ENCODE measurements at regions not wholly inside any gene's neighbourhood (a gene's known extent, or its start where the extent isn't known, plus 50 kb on each side); places are given as distances from the start of the nearest gene placed in this dataset.

DNA sequence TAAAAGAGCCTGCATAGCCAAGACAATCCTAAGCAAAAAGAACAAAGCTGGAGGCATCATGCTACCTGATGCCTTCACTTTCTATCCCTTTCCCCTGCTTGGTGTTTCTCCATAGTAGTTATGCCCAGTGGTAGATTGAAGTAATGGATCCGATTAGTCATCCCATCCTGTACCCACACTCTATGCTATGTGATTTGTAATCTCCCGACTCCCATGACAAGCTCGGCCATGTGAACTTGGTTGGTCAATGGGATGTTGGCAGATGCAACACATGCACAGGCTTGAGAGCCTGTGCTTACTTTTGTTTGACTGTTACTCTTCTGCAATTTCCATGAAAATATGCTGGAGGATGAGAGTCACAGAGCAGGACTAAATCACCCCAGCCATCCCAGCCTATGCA is 334.9 kb upstream of the DPH6 start:
- TF ChIP-seq, protein P1, sequence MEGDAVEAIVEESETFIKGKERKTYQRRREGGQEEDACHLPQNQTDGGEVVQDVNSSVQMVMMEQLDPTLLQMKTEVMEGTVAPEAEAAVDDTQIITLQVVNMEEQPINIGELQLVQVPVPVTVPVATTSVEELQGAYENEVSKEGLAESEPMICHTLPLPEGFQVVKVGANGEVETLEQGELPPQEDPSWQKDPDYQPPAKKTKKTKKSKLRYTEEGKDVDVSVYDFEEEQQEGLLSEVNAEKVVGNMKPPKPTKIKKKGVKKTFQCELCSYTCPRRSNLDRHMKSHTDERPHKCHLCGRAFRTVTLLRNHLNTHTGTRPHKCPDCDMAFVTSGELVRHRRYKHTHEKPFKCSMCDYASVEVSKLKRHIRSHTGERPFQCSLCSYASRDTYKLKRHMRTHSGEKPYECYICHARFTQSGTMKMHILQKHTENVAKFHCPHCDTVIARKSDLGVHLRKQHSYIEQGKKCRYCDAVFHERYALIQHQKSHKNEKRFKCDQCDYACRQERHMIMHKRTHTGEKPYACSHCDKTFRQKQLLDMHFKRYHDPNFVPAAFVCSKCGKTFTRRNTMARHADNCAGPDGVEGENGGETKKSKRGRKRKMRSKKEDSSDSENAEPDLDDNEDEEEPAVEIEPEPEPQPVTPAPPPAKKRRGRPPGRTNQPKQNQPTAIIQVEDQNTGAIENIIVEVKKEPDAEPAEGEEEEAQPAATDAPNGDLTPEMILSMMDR (IDR thresholded peaks at IDR 0.05; ENCODE audit: unreplicated experiment), result no peak
- H3K4me3 Mint-ChIP-seq (ENCODE audit: unreplicated experiment), result no peak overlapping the region
- H3K4me1 Mint-ChIP-seq (ENCODE audit: unreplicated experiment), result no peaks in the 10 kb centered on the region
- H3K27me3 Mint-ChIP-seq (ENCODE audit: unreplicated experiment), result no peaks in the 10 kb centered on the region
- H3K9me3 Mint-ChIP-seq (ENCODE audit: unreplicated experiment), result no peaks in the 10 kb centered on the region
- no peaks in the 10 kb centered on the region for H3K36me3 Mint-ChIP-seq (ENCODE audit: low read depth, unreplicated experiment)
- no peak for DNase-seq (ENCODE audit: low spot score)
- H3K27ac Mint-ChIP-seq (ENCODE audit: unreplicated experiment), result no peak overlapping the region

- Mint-ChIP-seq H3K27ac (ENCODE audit: unreplicated experiment) (no peak overlapping the region), H3K36me3 (ENCODE audit: low read depth, unreplicated experiment) (no peaks in the 10 kb centered on the region), H3K9me3 (ENCODE audit: unreplicated experiment) (no peaks in the 10 kb centered on the region), H3K4me1 (ENCODE audit: unreplicated experiment) (no peaks in the 10 kb centered on the region), H3K27me3 (ENCODE audit: unreplicated experiment) (no peaks in the 10 kb centered on the region), H3K4me3 (ENCODE audit: unreplicated experiment) (no peak overlapping the region)
- TF ChIP-seq, protein P1 (IDR thresholded peaks at IDR 0.05; ENCODE audit: unreplicated experiment), result no peak
- DNase-seq (ENCODE audit: low spot score), result no peak
Measured at GRCh38 chr15:35885870-35886269, 339.9 kb upstream of the DPH6 start.

GRCh38 chr15:35886765-35887164 is 340.8 kb upstream of the DPH6 start:
- no peak for DNase-seq (ENCODE audit: low spot score)
- Mint-ChIP-seq H3K36me3 (ENCODE audit: low read depth, unreplicated experiment) (no peaks in the 10 kb centered on the region), H3K27me3 (ENCODE audit: unreplicated experiment) (no peaks in the 10 kb centered on the region), H3K27ac (ENCODE audit: unreplicated experiment) (no peak overlapping the region), H3K4me1 (ENCODE audit: unreplicated experiment) (no peaks in the 10 kb centered on the region), H3K4me3 (ENCODE audit: unreplicated experiment) (no peak overlapping the region), H3K9me3 (ENCODE audit: unreplicated experiment) (no peaks in the 10 kb centered on the region)
- TF ChIP-seq, protein P1 (IDR thresholded peaks at IDR 0.05; ENCODE audit: unreplicated experiment), result no peak

DNA sequence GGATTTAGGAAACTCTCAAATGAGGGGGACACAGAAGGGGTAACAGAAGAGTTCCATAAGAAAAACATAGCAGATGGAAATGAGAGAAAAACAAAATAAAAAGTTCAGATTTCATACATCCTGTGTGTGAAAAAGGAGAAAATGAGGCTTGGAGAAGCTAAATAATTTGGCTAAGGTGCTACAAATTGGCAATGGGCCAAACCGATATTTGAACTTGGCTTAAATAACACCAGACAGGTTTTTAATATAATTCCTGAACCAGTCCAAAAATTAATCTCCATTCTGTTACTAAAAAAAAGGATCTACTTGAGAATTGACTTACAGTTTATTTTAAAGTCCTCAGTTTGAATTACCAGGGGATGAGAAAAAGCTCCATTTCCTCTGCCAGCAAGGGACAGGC is 342.9 kb upstream of the DPH6 start:
- Mint-ChIP-seq H3K4me3 (ENCODE audit: unreplicated experiment) (no peak overlapping the region), H3K9me3 (ENCODE audit: unreplicated experiment) (no peaks in the 10 kb centered on the region), H3K27me3 (ENCODE audit: unreplicated experiment) (no peaks in the 10 kb centered on the region), H3K4me1 (ENCODE audit: unreplicated experiment) (no peaks in the 10 kb centered on the region), H3K36me3 (ENCODE audit: low read depth, unreplicated experiment) (no peaks in the 10 kb centered on the region), H3K27ac (ENCODE audit: unreplicated experiment) (no peak overlapping the region)
- TF ChIP-seq, protein P1 (IDR thresholded peaks at IDR 0.05; ENCODE audit: unreplicated experiment), result no peak
- no peak for DNase-seq (ENCODE audit: low spot score)

GRCh38 chr15:35907511-35907910 is 361.5 kb upstream of the DPH6 start:
- peaks cover 5% of the 10 kb centered on the region for H3K4me1 Mint-ChIP-seq (ENCODE audit: unreplicated experiment)
- H3K27ac Mint-ChIP-seq (ENCODE audit: unreplicated experiment), result no peak overlapping the region
- DNase-seq (ENCODE audit: low spot score), result no peak
- no peaks in the 10 kb centered on the region for H3K36me3 Mint-ChIP-seq (ENCODE audit: low read depth, unreplicated experiment)
- H3K4me3 Mint-ChIP-seq (ENCODE audit: unreplicated experiment), result no peak overlapping the region
- no peaks in the 10 kb centered on the region for H3K9me3 Mint-ChIP-seq (ENCODE audit: unreplicated experiment)
- peaks cover 2% of the 10 kb centered on the region for H3K27me3 Mint-ChIP-seq (ENCODE audit: unreplicated experiment)
- TF ChIP-seq, protein P1 (IDR thresholded peaks at IDR 0.05; ENCODE audit: unreplicated experiment), result no peak
